Left ventricle myocardium superior (tissue), 1 donor: ENCODE measurements at regions not wholly inside any gene's neighbourhood (a gene's known extent, or its start where the extent isn't known, plus 50 kb on each side); places are given as distances from the start of the nearest gene placed in this dataset.
"Not testable (repeated sequence)": the region's sequence is repeated elsewhere in the genome, so short reads cannot be mapped to it uniquely, and the experiment has no call there.

Experiments used
- ATAC-seq: fragments of 200-7000 bp; cut with Tn5 transposase; one replicate; pipeline ENCODE4 v1.9.1; 2020; ENCODE audit warnings: mild to moderate bottlenecking, moderate library complexity
- DNase-seq: peaks from one replicate; pipeline ENCODE4 v3.0.0-alpha.2; 2020
- intact Hi-C: fragments of 100-400 bp; cut with micrococcal nuclease; formaldehyde crosslinking; loops from one replicate; pipeline ENCODE4 v1.11.0; 2022
- donor health status: DM: no; HTN: yes; CAD: no; lungs with severe emphysema.

GRCh38 chr5:36772276-36773140, 104.1 kb upstream of the NIPBL start:
- DNase-seq: no peak
- ATAC-seq: no peak
- intact Hi-C loops: no loop called here

DNA sequence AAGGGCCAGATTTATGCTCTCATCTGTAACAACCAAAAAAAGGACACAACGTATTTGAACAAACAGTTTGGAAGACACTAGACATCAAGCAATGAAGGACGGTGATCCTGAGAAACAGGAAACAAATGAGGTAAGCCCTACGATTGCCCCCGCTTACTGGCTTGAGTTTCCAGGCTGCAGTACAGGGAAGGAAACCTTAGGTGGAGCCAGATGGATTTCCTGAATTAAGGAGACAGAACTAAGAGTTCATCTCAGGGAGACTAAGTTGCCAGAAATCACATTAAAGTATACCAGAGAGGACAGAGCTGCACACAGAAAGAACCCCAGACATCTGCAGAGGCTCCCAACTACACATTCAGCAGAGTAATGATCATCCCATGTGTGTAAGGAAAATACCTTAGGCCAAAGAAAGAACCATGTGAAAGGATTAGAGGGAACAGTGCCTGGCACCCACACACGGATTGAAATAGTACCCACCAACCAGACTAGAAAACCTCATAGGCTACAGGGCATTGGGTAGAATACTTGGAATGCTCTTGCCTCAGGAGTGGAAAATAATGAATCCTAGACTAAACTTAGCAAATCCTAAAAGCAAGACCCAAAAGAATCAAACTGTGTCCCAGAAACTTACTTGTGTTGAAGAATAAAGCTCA, 99.3 kb upstream of the NIPBL start:
- ATAC-seq (peak; percentile 63), DNase-seq (no peak)
- intact Hi-C loops: no loop called here

DNA sequence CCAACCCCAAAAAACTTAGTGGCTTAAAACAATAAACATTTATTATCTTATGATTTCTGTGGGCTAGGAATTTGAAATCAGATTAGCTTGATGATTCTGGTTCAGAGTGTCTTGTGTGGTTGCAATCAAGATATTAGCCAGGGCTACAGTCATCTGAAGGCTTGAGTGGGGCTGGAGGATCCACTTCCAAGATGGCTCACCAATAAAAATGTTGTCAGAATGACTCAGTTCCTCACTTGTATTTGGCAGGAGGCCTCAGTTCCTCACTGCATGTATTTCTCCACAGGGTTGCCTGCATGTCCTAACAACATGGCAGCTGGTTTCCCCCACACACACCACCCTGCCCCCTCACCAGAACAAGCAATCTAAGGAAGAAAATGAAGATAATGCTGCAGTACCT, 98.2 kb upstream of the NIPBL start:
- ATAC-seq (no peak), DNase-seq (no peak)
- intact Hi-C loops: no loop called here

DNA sequence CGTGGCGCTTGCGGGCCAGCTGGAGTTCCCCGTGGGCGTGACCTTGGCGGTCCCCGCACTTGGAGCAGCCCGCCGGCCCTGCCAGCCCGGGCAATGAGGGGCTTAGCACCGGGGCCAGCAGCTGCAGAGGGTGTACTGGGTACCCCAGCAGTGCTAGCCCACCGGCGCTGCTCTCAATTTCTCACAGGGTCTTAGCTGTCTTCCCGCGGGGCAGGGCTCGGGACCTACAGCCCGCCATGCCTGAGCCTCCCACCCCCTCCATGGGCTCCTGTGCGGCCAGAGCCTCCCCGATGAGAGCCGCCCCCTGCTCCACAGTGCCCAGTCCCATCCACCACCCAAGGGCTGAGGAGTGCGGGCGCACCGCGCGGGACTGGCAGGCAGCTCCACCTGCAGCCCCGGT, 94.0 kb upstream of the NIPBL start:
- ATAC-seq, intact Hi-C loops, DNase-seq: not testable (repeated sequence)

- ATAC-seq (no peak), DNase-seq (no peak)
- intact Hi-C loops: no loop called here
These were observed 90.0 kb upstream of the NIPBL start for GRCh38 chr5:36786448-36787012.

- DNase-seq (no peak), ATAC-seq (no peak)
- intact Hi-C loops: no loop called here
These were observed 89.0 kb upstream of the NIPBL start for GRCh38 chr5:36787365-36788093.

- DNase-seq (no peak), ATAC-seq (no peak)
- intact Hi-C loops: no loop called here
These were observed 85.7 kb upstream of the NIPBL start for GRCh38 chr5:36790847-36791246.

- no peak for DNase-seq
- ATAC-seq: no peak
- intact Hi-C loops: no loop called here
These were observed 83.9 kb upstream of the NIPBL start for GRCh38 chr5:36792560-36793180.

- intact Hi-C loops: no loop called here
- no peak for DNase-seq
- ATAC-seq: no peak
These were observed 81.2 kb upstream of the NIPBL start for GRCh38 chr5:36795366-36795765.

DNA sequence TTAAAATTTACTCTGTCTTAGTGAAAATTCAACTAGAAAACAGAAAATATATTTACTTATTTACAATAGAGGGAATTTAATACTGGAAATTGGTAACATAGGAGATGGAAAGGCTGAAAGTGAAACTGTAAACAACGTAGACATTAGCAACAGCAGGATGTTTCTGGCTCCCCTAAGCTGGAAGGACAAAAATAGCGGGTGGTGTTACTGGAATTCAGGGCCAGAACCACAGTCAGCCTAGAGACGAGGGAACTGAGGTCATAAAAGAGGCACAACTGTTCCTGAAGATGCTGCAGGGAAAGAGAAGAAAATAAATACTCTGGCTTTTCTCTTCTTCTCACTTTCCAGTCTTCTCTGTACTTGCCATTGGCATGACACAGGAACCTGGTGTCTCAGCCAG, 80.4 kb upstream of the NIPBL start:
- intact Hi-C loops: no loop called here
- ATAC-seq: no peak
- no peak for DNase-seq

DNA sequence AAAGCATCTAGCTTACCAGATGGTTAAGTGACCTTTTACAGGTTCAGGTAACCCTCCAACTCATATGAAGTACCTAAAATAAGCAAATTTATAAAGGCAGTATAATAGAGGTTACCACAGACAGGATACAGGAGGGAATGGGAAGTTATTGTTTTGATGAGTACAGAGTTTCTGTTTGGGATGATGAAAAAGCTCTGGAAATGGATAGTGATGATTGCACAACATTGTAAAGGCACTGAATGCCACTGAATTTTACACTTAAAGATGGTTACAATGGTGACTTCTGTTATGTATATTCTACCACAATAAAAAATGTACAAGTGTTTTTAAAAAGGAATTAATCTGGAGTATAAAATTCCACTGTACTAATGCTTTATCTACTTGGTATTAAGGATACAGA, 75.0 kb upstream of the NIPBL start:
- DNase-seq (no peak), ATAC-seq (no peak)
- intact Hi-C loops: no loop called here

- ATAC-seq (no peak), DNase-seq (no peak)
- intact Hi-C loops: no loop called here
These were observed 74.4 kb upstream of the NIPBL start for GRCh38 chr5:36802187-36802586.

DNA sequence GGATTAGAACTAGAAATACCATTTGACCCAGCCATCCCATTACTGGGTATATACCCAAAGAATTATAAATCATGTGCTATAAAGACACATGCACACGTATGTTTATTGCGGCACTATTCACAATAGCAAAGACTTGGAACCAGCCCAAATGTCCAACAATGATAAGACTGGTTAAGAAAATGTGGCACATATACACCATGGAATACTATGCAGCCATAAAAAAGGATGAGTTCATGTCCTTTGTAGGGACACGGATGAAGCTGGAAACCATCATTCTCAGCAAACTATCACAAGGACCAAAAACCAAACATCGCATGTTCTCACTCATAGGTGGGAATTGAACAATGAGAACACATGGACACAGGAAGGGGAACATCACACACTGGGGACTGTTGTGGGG, 63.3 kb upstream of the NIPBL start:
- DNase-seq, ATAC-seq, intact Hi-C loops: not testable (repeated sequence)

DNA sequence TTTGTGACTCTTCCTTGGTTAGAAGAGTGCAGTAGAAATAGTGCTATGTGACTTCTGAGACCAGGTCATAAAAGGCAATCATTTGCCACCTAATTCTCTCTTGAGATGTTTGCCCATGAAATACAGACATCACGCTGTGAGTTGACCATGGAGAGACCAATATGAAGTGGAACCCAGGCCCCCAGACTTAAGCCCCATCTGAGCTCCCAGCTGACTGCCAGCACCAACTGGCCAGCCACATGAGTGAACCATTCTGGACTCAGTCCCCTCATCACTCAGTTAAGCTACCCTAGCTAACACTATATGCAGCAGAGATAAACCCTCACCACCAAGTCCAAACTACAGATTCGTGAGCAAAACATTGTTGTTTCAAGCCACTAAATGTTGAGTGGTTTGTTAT, 60.7 kb upstream of the NIPBL start:
- DNase-seq: no peak
- no peak for ATAC-seq
- intact Hi-C loops: no loop called here

DNA sequence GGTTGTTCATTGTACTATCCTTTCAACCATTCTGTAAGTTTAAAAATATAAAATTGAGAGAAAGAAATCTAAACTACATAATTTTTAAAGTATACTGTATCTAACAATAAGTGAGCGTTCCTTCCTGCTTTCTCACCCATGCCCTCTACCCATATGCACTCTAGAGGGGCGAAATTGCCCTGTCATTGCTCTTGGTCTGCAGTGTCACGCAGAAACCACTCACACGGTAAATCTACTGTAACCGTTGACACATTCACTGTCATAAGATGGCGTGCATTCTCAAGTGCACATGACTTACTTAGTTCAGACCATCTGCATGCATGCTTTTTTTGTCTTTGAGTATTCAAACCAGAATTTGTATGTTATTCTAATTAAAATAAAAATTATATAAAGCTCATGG, 55.7 kb upstream of the NIPBL start:
- ATAC-seq: no peak
- DNase-seq: no peak
- intact Hi-C loops: no loop called here

GRCh38 chr5:36826694-36827093, 49.9 kb upstream of the NIPBL start:
- intact Hi-C loops: no loop called here
- DNase-seq: no peak
- ATAC-seq: no peak
